ENCODE measurements at regions not wholly inside any gene's neighbourhood (a gene's known extent, or its start where the extent isn't known, plus 50 kb on each side); places are given as distances from the start of the nearest gene placed in this dataset.

GRCh38 chr16:79369796-79370195 is 230.7 kb downstream of the MAF start:
- DNase-seq (ENCODE audit: low spot score), result peak; percentile 10

GRCh38 chr16:79367822-79368221 is 232.7 kb downstream of the MAF start:
- no peak for DNase-seq (ENCODE audit: low spot score)

DNA sequence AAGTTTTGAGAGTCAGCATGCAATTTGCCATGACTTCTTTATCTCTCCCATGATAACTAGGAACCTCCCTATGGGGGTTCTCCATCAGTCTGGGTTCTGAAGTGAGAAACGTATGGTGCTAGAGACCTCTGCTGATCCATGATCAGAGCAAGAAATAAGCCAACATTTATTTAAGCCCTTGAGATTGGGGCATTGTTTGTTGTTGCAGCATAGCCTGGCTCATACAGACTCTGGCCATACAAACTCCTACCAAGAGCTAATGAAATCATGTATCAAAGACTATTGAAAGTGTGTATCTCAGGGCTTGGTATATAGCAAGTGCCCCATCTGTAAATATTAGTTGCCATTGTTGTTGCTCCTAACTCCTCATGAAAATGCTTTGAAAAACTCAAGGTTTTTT is 233.9 kb downstream of the MAF start:
- DNase-seq (ENCODE audit: low spot score), result no peak

GRCh38 chr16:79365702-79366101 is 234.8 kb downstream of the MAF start:
- DNase-seq (ENCODE audit: low spot score), result no peak

DNA sequence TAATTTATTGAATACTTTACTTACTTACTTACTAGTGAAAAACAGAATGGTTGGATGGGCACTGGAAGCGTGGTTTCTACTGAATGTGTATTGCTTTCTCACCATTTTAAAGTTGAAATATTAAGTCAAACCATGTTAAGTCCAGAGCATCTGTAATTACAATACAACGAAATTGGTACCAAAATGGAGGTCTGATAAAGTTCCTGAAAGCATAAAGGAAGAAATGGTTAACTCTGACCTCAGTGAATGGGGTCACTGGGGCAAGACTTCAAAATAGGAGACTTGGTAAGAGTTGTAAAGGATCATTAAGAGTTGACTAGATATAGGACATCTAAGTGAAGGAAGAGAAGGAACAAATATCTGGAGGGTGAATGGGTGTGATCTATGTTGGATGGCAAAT is 237.1 kb downstream of the MAF start:
- no peak for DNase-seq (ENCODE audit: low spot score)

GRCh38 chr16:79363035-79363434 is 237.5 kb downstream of the MAF start:
- DNase-seq (ENCODE audit: low spot score), result no peak

GRCh38 chr16:79362300-79362970 is 238.1 kb downstream of the MAF start:
- no peak for DNase-seq (ENCODE audit: low spot score)

DNA sequence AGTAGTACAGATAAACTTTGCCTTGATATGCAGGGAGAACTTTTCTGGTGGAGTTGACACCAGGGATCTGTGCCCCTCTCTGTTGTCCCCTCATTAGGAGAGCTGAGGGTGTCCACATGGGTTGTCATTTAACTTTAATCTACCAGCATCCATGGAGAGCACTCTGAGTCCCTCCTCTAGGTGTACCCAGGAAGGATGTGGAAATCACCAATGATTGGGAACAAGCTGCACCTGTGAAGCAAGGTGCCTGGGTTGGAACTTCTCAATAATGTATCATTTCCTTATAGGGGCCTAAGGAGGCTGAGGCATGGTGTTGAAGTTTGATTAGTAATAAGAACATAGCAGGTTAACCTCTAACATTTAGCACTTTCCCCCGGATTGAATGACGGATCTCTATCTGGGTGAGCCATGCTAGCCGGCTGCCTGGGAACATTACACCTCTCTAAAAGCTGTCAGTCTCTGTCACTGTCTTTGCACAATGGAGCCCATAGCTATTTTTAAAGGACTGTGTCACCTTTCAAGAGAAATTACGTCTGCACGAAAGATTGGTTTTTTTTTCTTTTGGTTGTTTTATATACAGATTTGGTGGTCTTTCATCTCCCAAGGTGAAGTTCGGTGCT is 239.3 kb downstream of the MAF start:
- no peak for DNase-seq (ENCODE audit: low spot score)

DNA sequence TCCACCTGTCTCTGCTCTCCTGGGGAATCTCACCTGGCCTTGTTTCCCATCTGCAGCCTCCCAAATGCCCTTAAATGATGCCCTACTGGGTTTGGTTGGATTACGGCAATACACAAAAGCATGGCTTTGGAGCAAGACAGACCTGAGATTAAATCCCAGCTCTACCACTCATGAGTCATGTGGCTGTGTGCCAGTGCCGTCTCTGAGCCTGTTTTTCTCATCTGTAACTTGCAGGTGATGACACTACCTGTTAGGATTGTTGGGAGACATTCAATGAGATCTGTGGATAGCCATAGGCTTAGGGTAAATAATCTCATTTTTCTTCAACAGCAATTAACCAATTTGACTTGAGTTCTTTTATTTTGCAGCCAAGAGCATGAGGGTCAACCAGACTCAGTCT is 240.3 kb downstream of the MAF start:
- no peak for DNase-seq (ENCODE audit: low spot score)

DNA sequence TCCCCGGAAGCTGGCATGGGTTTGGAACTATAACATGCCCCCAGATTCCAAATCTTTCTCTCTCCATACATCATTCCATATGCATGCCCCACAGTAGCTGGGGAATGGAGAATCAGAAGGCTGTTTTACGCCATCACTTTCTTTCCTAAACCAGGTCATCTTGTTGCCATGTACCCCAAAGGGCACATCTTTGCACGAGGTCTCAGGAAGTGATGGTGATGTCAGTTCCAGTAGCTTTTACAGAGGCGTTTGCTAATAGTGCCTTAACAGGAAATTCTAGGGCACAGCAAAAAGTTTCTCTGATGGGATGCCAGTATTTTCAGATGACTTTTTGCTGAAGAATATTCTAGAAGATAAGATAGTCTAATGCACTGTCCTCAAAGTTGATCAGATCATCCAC is 241.5 kb downstream of the MAF start:
- DNase-seq (ENCODE audit: low spot score), result no peak

- DNase-seq (ENCODE audit: low spot score), result no peak
Measured at GRCh38 chr16:79358188-79358587, 242.3 kb downstream of the MAF start.

- no peak for DNase-seq (ENCODE audit: low spot score)
Measured at GRCh38 chr16:79355600-79356358, 244.8 kb downstream of the MAF start.

GRCh38 chr16:79351927-79352326 is 248.6 kb downstream of the MAF start:
- DNase-seq (ENCODE audit: low spot score), result no peak

DNA sequence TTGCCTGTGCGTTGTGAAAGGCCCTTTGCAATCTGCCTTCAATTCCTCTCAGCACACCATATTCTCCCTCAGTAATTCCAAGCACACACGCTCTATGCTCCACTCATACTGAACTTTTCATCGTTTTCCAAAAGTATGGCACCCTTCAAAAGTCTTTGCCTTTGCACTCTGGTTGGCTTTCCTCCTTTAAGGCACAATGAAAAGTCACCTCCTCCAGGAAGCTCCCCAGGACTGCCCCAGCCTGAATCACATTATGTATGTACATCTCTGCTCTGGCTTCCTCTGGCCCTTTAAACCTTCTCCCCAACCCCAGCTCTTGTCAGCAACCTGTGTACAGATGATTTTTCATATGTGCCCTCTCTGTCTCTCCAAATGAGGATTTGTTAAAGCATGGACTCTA is 250.7 kb downstream of the MAF start:
- no peak for DNase-seq (ENCODE audit: low spot score)

DNA sequence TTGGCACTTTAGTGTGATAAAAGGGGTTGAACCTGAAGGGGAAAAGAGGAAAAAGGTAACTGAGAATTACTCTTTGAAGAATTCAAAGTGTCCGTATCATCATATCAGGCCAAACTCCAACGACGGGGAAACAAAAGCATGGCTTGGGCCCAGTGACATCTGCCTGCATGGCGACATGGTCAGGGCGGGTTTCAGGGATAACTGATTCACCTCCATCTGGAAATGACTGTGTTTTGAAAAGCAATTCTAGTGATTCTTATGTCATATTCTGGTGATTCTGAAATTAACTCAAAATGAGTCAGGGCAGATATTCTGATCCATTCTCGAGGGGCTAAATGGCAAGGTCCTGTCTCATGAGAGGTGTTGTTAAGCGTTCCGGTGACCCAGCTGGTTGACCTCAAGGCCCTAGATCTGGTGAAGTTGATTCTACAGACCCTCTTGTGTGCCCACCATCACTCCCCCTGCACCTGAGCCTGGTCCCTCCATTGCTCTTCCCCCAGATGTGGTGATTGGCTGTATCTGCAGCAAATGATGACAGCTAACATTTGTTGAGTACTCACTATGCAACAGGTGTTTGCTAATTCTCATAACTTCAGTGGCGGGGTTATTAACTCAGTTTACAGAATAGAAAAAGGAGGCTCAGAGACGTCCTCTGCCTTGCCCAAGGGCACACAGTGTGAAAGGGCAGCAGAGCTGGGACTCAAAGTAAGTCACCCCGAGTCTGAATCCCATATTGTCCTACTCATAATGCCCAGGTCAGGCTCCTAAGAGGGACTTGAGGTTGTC is 251.8 kb downstream of the MAF start:
- no peak for DNase-seq (ENCODE audit: low spot score)

- DNase-seq (ENCODE audit: low spot score), result no peak
Measured at GRCh38 chr16:79347277-79347676, 253.3 kb downstream of the MAF start.

- no peak for DNase-seq (ENCODE audit: low spot score)
Measured at GRCh38 chr16:79339863-79340262, 260.7 kb downstream of the MAF start.

- no peak for DNase-seq (ENCODE audit: low spot score)
Measured at GRCh38 chr16:79337906-79338305, 262.6 kb downstream of the MAF start.

GRCh38 chr16:79336437-79337229 is 263.9 kb downstream of the MAF start:
- DNase-seq (ENCODE audit: low spot score), result no peak

- DNase-seq (ENCODE audit: low spot score), result no peak
Measured at GRCh38 chr16:79334127-79334526, 266.4 kb downstream of the MAF start.

GRCh38 chr16:79331066-79331465 is 269.5 kb downstream of the MAF start:
- no peak for DNase-seq (ENCODE audit: low spot score)

GRCh38 chr16:79329967-79330366 is 270.6 kb downstream of the MAF start:
- no peak for DNase-seq (ENCODE audit: low spot score)
